ENCODE measurements at regions not wholly inside any gene's neighbourhood (a gene's known extent, or its start where the extent isn't known, plus 50 kb on each side); places are given as distances from the start of the nearest gene placed in this dataset.

GRCh38 chr14:23876160-23876750 is 77.3 kb upstream of the DHRS4 start:
- no peaks in the 10 kb centered on the region for H3K9me3 ChIP-seq (ENCODE audit: control insufficient read depth, low read length)
- H3K9ac ChIP-seq, result no peak overlapping the region
- no peak overlapping the region for H2AFZ ChIP-seq
- H3K27ac ChIP-seq, result no peak overlapping the region
- H3K4me3 ChIP-seq (ENCODE audit: low read depth, low read length), result no peak overlapping the region
- TF ChIP-seq, protein P1, sequence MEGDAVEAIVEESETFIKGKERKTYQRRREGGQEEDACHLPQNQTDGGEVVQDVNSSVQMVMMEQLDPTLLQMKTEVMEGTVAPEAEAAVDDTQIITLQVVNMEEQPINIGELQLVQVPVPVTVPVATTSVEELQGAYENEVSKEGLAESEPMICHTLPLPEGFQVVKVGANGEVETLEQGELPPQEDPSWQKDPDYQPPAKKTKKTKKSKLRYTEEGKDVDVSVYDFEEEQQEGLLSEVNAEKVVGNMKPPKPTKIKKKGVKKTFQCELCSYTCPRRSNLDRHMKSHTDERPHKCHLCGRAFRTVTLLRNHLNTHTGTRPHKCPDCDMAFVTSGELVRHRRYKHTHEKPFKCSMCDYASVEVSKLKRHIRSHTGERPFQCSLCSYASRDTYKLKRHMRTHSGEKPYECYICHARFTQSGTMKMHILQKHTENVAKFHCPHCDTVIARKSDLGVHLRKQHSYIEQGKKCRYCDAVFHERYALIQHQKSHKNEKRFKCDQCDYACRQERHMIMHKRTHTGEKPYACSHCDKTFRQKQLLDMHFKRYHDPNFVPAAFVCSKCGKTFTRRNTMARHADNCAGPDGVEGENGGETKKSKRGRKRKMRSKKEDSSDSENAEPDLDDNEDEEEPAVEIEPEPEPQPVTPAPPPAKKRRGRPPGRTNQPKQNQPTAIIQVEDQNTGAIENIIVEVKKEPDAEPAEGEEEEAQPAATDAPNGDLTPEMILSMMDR (IDR thresholded peaks at IDR 0.05), result no peak
- no peaks in the 10 kb centered on the region for H3K27me3 ChIP-seq (ENCODE audit: control insufficient read depth, insufficient read depth, low read length)
- H3K36me3 ChIP-seq (ENCODE audit: control insufficient read depth, insufficient read depth, low read length), result no peaks in the 10 kb centered on the region
- H3K4me1 ChIP-seq, result no peaks in the 10 kb centered on the region
- H3K4me2 ChIP-seq (ENCODE audit: low read length), result no peak overlapping the region
- no peaks in the 10 kb centered on the region for H3K79me2 ChIP-seq

DNA sequence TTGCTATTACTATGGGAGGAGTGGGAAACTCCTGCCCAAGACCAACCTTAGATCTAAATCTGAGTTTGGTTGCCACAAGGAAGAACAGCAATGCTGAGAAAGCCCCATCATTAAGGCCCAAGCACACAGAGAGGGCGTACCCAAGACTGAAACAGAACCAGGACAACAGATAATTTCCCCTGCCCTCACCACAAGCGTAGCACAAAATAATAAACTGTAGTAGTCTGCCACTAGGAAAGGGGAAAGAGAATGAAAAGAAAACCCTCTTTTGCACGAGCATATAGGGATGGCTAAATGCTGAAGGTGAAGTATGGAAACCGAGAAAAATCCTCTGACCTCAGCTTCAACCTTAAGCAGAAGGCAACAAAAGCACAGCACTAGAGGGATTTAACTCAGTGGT is 76.5 kb upstream of the DHRS4 start:
- Histone ChIP-seq H3K27me3 (ENCODE audit: control insufficient read depth, insufficient read depth, low read length) (no peaks in the 10 kb centered on the region), H3K9ac (no peak overlapping the region), H3K36me3 (ENCODE audit: control insufficient read depth, insufficient read depth, low read length) (no peaks in the 10 kb centered on the region), H3K4me3 (ENCODE audit: low read depth, low read length) (no peak overlapping the region), H3K79me2 (no peaks in the 10 kb centered on the region), H3K27ac (no peak overlapping the region), H2AFZ (no peak overlapping the region), H3K9me3 (ENCODE audit: control insufficient read depth, low read length) (no peaks in the 10 kb centered on the region), H3K4me2 (ENCODE audit: low read length) (no peak overlapping the region), H3K4me1 (no peaks in the 10 kb centered on the region)
- TF ChIP-seq, protein P1 (IDR thresholded peaks at IDR 0.05), result no peak

DNA sequence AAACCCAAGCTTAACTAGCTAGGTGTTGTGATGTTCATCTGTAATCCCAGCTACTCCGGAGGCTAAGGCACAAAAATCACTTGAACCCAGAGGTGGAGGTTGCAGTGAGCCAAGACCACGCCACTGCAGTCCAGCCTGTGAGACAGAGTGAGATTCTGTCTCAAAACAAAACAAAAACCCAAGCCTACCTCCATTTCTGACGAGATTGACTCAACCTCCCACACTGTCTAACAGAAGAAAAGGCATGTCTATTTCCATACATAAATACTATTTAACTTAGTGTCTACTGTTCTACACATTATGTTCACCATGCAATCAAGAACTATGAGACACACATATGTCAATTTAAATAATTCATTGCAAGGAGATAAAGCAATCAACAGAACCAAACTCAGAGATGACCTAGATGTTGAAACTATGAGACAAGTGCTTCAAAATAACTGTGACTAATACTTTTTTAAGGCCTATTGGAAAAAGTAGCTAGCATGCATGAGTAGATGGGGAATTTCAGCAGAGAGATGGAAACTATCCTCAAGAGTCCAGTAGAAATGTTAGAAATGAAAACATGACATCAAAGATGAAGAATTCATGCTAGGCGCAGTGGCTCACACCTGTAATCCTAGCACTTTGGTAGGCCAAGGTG is 75.9 kb upstream of the DHRS4 start:
- TF ChIP-seq, protein P1 (IDR thresholded peaks at IDR 0.05), result no peak
- Histone ChIP-seq H3K4me3 (ENCODE audit: low read depth, low read length) (no peak overlapping the region), H3K9me3 (ENCODE audit: control insufficient read depth, low read length) (no peaks in the 10 kb centered on the region), H3K27ac (no peak overlapping the region), H3K79me2 (no peaks in the 10 kb centered on the region), H3K36me3 (ENCODE audit: control insufficient read depth, insufficient read depth, low read length) (no peaks in the 10 kb centered on the region), H3K9ac (no peak overlapping the region), H2AFZ (no peak overlapping the region), H3K4me1 (no peaks in the 10 kb centered on the region), H3K27me3 (ENCODE audit: control insufficient read depth, insufficient read depth, low read length) (no peaks in the 10 kb centered on the region), H3K4me2 (ENCODE audit: low read length) (no peak overlapping the region)

- Histone ChIP-seq H2AFZ (no peak overlapping the region), H3K4me3 (ENCODE audit: low read depth, low read length) (no peak overlapping the region), H3K27ac (no peak overlapping the region), H3K9me3 (ENCODE audit: control insufficient read depth, low read length) (no peaks in the 10 kb centered on the region), H3K9ac (no peak overlapping the region), H3K79me2 (no peaks in the 10 kb centered on the region), H3K27me3 (ENCODE audit: control insufficient read depth, insufficient read depth, low read length) (no peaks in the 10 kb centered on the region), H3K36me3 (ENCODE audit: control insufficient read depth, insufficient read depth, low read length) (no peaks in the 10 kb centered on the region), H3K4me1 (no peaks in the 10 kb centered on the region), H3K4me2 (ENCODE audit: low read length) (no peak overlapping the region)
- TF ChIP-seq, protein P1 (IDR thresholded peaks at IDR 0.05), result no peak
Observed at GRCh38 chr14:23881282-23881681, 72.3 kb upstream of the DHRS4 start.
